ENCODE measurements at regions not wholly inside any gene's neighbourhood (a gene's known extent, or its start where the extent isn't known, plus 50 kb on each side); places are given as distances from the start of the nearest gene placed in this dataset.

- TF ChIP-seq CTCF (IDR thresholded peaks at IDR 0.05) = no peak
- no peak for DNase-seq (ENCODE audit: low spot score)
- Histone ChIP-seq H3K4me3 (no peak overlapping the region), H3K27ac (no peak overlapping the region)
Observed at GRCh38 chr3:187447737-187448136, 79.6 kb downstream of the RTP4 start.

GRCh38 chr3:187445356-187445755 lies 77.2 kb downstream of the RTP4 start:
- no peak overlapping the region for H3K27ac ChIP-seq
- DNase-seq (ENCODE audit: low spot score) = no peak
- H3K4me3 ChIP-seq = no peak overlapping the region
- no peak for TF ChIP-seq CTCF (IDR thresholded peaks at IDR 0.05)

GRCh38 chr3:187434524-187434923 lies 66.3 kb downstream of the RTP4 start:
- DNase-seq (ENCODE audit: low spot score) = no peak
- Histone ChIP-seq H3K27ac (no peak overlapping the region), H3K4me3 (no peak overlapping the region)
- TF ChIP-seq CTCF (IDR thresholded peaks at IDR 0.05) = no peak

- Histone ChIP-seq H3K4me3 (no peak overlapping the region), H3K27ac (no peak overlapping the region)
- DNase-seq (ENCODE audit: low spot score) = no peak
- no peak for TF ChIP-seq CTCF (IDR thresholded peaks at IDR 0.05)
Observed at GRCh38 chr3:187430576-187430975, 62.4 kb downstream of the RTP4 start.
